ENCODE measurements at regions not wholly inside any gene's neighbourhood (a gene's known extent, or its start where the extent isn't known, plus 50 kb on each side); places are given as distances from the start of the nearest gene placed in this dataset.

- TF ChIP-seq POLR2A (IDR thresholded peaks at IDR 0.05; ENCODE audit: low read length) (no peak), GATA1 (IDR thresholded peaks at IDR 0.05; ENCODE audit: low read depth, low read length) (no peak)
Observed at GRCh38 chr12:13275241-13276085, 78.9 kb downstream of the EMP1 start.

All from erythroblast (primary cell).